Astrocyte (in vitro differentiated cells and primary cell): ENCODE measurements at regions not wholly inside any gene's neighbourhood (a gene's known extent, or its start where the extent isn't known, plus 50 kb on each side); places are given as distances from the start of the nearest gene placed in this dataset.

Source experiments
- EZH2 ChIP-seq: IDR thresholded peaks from 2 replicates; pipeline ENCODE4 v1.6.1; 2012; ENCODE audit warnings: mild to moderate bottlenecking, low read length, inconsistent platforms; ENCODE audit not compliant: insufficient read depth
- TF ChIP-seq, protein P1 (sequence below): IDR thresholded peaks from 2 replicates; pipeline ENCODE4 v1.5.1; 2011; ENCODE audit warnings: low read depth, mild to moderate bottlenecking, inconsistent platforms, low read length, moderate library complexity; ENCODE audit not compliant: insufficient read depth

DNA sequence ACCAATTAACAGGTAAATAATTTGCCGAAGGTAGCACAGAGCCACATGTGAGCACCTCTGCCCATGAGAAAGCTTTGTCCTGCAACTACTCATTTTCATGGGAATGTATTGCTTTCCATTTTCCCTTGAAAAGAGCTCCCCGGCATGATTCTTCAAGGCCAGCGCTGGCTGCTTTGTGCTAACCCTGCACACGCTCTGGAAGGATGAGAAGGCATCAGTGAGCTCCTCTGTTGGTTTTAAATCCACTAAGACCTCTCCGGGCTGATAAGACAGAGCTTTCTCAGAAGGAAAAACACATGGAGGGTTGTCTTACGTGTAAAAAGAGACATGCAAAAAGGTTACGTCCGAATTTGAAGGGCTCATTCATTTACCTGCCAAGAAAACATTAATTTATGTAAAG is 553.9 kb upstream of the MKI67 start:
- TF ChIP-seq, protein P1, sequence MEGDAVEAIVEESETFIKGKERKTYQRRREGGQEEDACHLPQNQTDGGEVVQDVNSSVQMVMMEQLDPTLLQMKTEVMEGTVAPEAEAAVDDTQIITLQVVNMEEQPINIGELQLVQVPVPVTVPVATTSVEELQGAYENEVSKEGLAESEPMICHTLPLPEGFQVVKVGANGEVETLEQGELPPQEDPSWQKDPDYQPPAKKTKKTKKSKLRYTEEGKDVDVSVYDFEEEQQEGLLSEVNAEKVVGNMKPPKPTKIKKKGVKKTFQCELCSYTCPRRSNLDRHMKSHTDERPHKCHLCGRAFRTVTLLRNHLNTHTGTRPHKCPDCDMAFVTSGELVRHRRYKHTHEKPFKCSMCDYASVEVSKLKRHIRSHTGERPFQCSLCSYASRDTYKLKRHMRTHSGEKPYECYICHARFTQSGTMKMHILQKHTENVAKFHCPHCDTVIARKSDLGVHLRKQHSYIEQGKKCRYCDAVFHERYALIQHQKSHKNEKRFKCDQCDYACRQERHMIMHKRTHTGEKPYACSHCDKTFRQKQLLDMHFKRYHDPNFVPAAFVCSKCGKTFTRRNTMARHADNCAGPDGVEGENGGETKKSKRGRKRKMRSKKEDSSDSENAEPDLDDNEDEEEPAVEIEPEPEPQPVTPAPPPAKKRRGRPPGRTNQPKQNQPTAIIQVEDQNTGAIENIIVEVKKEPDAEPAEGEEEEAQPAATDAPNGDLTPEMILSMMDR = no peak
- TF ChIP-seq EZH2 = no peak
